GM23248 (cell line): ENCODE measurements at regions not wholly inside any gene's neighbourhood (a gene's known extent, or its start where the extent isn't known, plus 50 kb on each side); places are given as distances from the start of the nearest gene placed in this dataset.

Source experiments
- DNase-seq: peaks from one replicate; pipeline ENCODE4 v3.0.0-alpha.2; 2015
- H2AFZ ChIP-seq: fragments of 200-600 bp; sonication (generic); 2 replicates; pipeline ENCODE4 v1.6.1; 2016; ENCODE audit warnings: antibody characterized with exemption
- H3F3A ChIP-seq: fragments of 200-600 bp; sonication (generic); 2 replicates; pipeline ENCODE4 v1.6.1; 2016; ENCODE audit warnings: mild to moderate bottlenecking, antibody characterized with exemption, mixed run types; ENCODE audit not compliant: insufficient read depth
- H3K27ac ChIP-seq: fragments of 200-600 bp; sonication (generic); 2 replicates; pipeline ENCODE4 v1.5.1; 2016; ENCODE audit warnings: mild to moderate bottlenecking
- H3K27me3 ChIP-seq: fragments of 200-600 bp; sonication (generic); replicated peaks from 2 replicates; pipeline ENCODE4 v1.6.1; 2016; ENCODE audit warnings: mild to moderate bottlenecking; ENCODE audit not compliant: insufficient read depth
- H3K36me3 ChIP-seq: fragments of 200-600 bp; sonication (generic); 2 replicates; pipeline ENCODE4 v1.6.1; 2016; ENCODE audit warnings: low read depth, mild to moderate bottlenecking
- H3K4me1 ChIP-seq: fragments of 200-600 bp; sonication (generic); 2 replicates; pipeline ENCODE4 v1.6.1; 2016; ENCODE audit warnings: mild to moderate bottlenecking; ENCODE audit not compliant: insufficient read depth
- H3K4me2 ChIP-seq: fragments of 200-600 bp; sonication (generic); one replicate; pipeline ENCODE4 v1.6.1; 2016; ENCODE audit warnings: mild to moderate bottlenecking; ENCODE audit not compliant: unreplicated experiment
- H3K4me3 ChIP-seq: fragments of 200-600 bp; sonication (generic); 2 replicates; pipeline ENCODE4 v1.5.1; 2016; ENCODE audit warnings: mild to moderate bottlenecking
- H3K79me2 ChIP-seq: fragments of 200-600 bp; sonication (generic); 2 replicates; pipeline ENCODE4 v1.6.1; 2016; ENCODE audit warnings: mild to moderate bottlenecking; ENCODE audit not compliant: insufficient read depth
- H3K9ac ChIP-seq: fragments of 200-600 bp; sonication (generic); 2 replicates; pipeline ENCODE4 v1.6.1; 2016; ENCODE audit warnings: mild to moderate bottlenecking
- H3K9me2 ChIP-seq: fragments of 200-600 bp; sonication (generic); 2 replicates; pipeline ENCODE4 v1.6.1; 2016; ENCODE audit warnings: mixed run types, mild to moderate bottlenecking, moderate library complexity; ENCODE audit not compliant: insufficient read depth
- H3K9me3 ChIP-seq: fragments of 200-600 bp; sonication (generic); one replicate; pipeline ENCODE4 v1.6.1; 2017; ENCODE audit warnings: low read depth
- H4K20me1 ChIP-seq: fragments of 200-600 bp; sonication (generic); 2 replicates; pipeline ENCODE4 v1.6.0; 2016; ENCODE audit not compliant: insufficient read depth
- EZH2 ChIP-seq: fragments of 200-600 bp; sonication (generic); IDR thresholded peaks from 2 replicates; pipeline ENCODE4 v1.6.1; 2018; ENCODE audit warnings: antibody characterized with exemption, mild to moderate bottlenecking; ENCODE audit not compliant: insufficient read depth, poor library complexity, severe bottlenecking
- EZH2phosphoT487 ChIP-seq: fragments of 200-600 bp; sonication (generic); IDR thresholded peaks from 2 replicates; pipeline ENCODE4 v1.6.1; 2018; ENCODE audit warnings: antibody characterized with exemption, moderate library complexity, mild to moderate bottlenecking, low read depth; ENCODE audit not compliant: insufficient read depth
- WGBS, 2 experiments: methylation state at CpG; one replicate each; pipeline ENCODE4 v1.1.6; 2015 to 2017; ENCODE audit warnings: low lambda C conversion rate in 2 of 2, low coverage in 1 of 2; ENCODE audit errors: missing lambda C conversion rate in 2 of 2; 5-methylcytosine and 5-hydroxymethylcytosine counted together
- in situ Hi-C: fragments of 300-500 bp; cut with MboI; formaldehyde crosslinking; loops from 2 replicates; pipeline ENCODE4 v1.15.0; 2020

DNA sequence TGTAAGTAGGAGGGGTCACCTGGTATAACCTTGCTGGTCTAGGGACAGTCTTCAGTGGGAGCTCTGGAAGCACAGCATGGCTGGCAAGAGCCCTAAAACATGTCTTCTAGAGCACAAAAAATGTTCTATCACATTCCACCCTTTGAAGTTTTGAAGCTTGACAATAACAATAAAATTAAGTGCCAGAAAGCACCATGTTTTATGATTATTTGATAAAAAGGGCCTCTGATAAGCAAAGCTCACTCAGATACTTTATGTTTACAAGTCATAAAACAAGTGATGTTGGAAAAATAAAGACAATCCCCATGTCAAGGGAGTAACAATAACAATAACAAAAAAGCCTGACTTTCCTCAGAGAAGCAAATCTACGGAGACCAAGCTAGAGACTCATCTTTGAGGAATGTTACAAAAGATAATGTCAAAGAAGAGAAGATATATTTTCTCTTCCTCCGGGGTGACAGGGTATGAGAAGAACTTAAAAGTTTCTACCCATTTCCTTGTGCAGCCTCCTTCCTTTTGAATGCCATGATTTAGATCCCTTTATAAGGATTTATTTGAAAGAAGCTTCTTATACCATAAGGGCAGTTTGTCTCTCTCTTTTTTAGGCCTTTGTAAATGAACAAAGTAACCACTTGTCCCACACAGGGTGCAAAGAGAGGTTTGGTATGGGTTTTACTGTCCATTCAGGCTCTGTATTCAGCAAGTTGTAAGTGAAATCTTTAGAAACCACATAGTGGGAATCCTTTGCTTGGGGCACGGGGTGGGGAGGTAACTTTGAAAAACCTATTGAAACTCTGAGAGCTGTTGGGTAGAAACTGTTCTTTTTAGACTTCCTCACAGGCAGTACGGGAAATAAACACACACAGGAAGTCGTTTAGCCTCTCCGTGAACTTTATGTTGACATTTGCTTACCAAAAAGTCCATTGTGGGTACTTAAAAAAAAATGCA, 109.6 kb upstream of the RBMS3 start:
- Histone ChIP-seq H3K4me1 (peaks cover 13% of the 10 kb centered on the region), H3K27ac (no peak overlapping the region), H3K36me3 (no peaks in the 10 kb centered on the region), H3K9me2 (no peaks in the 10 kb centered on the region), H2AFZ (peak overlapping the region; percentile 46), H3K27me3 (no peaks in the 10 kb centered on the region), H3K4me2 (peak overlapping the region; percentile 17), H3F3A (no peaks in the 10 kb centered on the region; the same call in 1 of the 2 replicates), H4K20me1 (no peaks in the 10 kb centered on the region), H3K4me3 (no peak overlapping the region), H3K9ac (no peak overlapping the region), H3K9me3 (no peaks in the 10 kb centered on the region), H3K79me2 (no peaks in the 10 kb centered on the region)
- peak; percentile 44 for DNase-seq
- 46 to 51% methylated on average over 6 of the region's 6 CpGs for WGBS, 2 experiments
- in situ Hi-C loops = no loop called here
- TF ChIP-seq EZH2phosphoT487 (no peak), EZH2 (no peak)

DNA sequence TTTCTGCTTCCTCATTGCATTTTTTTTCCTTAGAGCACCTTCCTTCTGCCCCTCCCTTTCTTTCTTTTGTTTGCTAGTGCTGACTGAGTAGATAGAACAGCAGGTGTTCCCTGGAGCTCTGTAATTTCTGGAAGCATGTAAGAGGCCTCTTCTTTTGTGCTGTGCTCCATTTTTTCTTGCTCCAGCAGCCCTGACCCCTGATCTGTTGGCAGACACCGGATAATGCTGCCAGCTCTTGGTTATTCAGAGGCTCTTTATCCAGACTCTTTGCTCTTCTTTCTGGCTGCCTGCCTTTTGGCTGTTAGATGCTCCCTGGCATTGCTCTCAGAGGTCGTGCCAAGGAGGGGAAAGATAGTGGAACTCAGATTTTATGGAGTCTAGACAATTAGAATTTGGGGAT, 104.4 kb upstream of the RBMS3 start:
- no peak overlapping the region for H3K27ac ChIP-seq
- H3K79me2 ChIP-seq = no peaks in the 10 kb centered on the region
- no peaks in the 10 kb centered on the region for H3K36me3 ChIP-seq
- H3K9me2 ChIP-seq = no peaks in the 10 kb centered on the region
- no peaks in the 10 kb centered on the region for H4K20me1 ChIP-seq
- TF ChIP-seq EZH2phosphoT487 = no peak
- TF ChIP-seq EZH2 = no peak
- in situ Hi-C loops = no loop called here
- H3K27me3 ChIP-seq = no peaks in the 10 kb centered on the region
- no peak overlapping the region for H2AFZ ChIP-seq
- DNase-seq = no peak
- H3K9ac ChIP-seq = no peak overlapping the region
- no peaks in the 10 kb centered on the region for H3F3A ChIP-seq
- WGBS, 2 experiments = 58 to 72% methylated on average over 2 of the region's 2 CpGs
- no peak overlapping the region for H3K4me2 ChIP-seq
- no peak overlapping the region for H3K4me3 ChIP-seq
- H3K4me1 ChIP-seq = peaks cover 1% of the 10 kb centered on the region
- H3K9me3 ChIP-seq = no peaks in the 10 kb centered on the region

DNA sequence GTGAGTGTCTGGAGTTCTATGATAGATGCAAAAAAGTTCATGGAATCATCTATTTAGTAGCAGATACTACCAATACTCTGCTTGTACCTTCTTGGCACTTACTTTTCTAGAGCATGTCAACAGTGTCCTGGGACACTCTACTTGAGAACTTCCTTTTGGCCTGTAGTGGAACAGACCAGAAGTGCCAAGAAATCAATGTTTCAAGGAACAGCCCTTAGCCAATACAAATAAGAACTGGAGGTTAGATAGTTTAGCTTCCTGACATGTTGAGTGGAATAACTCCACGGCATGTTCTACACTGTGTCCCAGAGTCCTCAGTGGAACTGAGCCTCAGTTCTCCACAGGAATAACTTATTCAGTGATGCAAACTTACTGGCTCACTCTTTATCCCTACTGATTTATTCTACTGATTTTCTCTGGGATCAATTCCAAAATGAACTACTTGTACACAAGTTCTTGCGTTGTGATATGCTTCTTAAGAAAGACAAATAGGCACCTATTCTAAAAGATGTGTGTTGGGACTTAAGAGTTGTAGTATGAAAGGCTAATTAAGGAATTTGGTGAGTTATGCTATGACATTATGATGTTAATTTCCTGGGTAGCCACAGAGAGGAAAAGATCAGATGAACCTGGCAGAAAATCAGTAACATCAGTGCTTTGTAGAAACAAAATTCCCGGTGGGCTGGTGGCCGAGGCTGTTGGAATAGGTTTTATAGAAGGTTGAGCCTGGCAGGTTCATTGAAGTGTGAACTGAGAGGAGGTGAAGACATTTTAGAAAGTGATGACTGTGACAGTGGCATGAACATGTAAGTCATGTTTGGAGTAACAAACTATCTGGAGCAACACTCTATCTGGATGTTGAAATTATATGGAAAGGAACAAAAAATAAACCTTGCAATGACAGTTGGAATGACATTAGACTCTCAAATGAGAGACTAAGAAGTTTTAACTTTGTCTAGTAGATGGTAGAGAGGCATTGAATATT, 101.8 kb upstream of the RBMS3 start:
- TF ChIP-seq EZH2 (no peak), EZH2phosphoT487 (no peak)
- Histone ChIP-seq H3K36me3 (no peaks in the 10 kb centered on the region), H3K4me3 (no peak overlapping the region), H3F3A (peaks cover 12% of the 10 kb centered on the region), H3K9me3 (no peaks in the 10 kb centered on the region), H3K9me2 (no peaks in the 10 kb centered on the region), H3K79me2 (no peaks in the 10 kb centered on the region), H3K27me3 (no peaks in the 10 kb centered on the region), H3K4me1 (peaks cover 14% of the 10 kb centered on the region), H3K4me2 (no peak overlapping the region), H3K27ac (no peak overlapping the region), H4K20me1 (no peaks in the 10 kb centered on the region), H2AFZ (no peak overlapping the region), H3K9ac (no peak overlapping the region)
- WGBS, 2 experiments = 77 to 85% methylated on average over 4 of the region's 4 CpGs
- in situ Hi-C loops = no loop called here
- DNase-seq = no peak

DNA sequence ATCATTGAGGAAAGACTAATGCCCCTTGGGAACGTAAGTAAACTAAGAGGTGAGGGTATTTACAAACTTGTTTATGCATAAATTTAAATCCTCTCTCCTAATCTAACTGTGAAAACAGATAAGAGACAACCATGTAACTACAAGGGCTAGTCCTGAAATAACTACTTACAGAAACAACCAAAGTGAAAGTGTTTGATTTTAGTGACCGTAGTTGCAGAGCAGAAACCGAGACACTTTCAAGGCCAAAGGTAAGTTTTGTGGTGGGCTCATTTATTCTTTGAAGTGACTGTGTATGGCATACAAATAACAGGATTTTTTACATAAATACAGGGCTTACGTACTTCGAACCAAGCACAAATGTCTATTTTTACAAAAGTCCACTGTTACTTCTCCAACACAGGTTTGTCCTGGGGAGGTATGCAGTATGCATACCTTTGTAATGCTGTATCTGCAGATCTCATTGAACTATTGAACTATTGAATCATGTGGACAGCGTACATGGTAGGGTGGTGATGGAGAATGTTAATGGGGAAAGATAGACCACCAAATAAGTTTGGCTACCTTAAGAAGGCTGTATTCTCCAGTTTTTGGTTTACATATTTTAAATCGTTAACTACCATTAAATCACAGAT, 99.6 kb upstream of the RBMS3 start:
- Histone ChIP-seq H3K4me1 (peaks cover 34% of the 10 kb centered on the region), H3K4me3 (no peak overlapping the region)

More for the DNA sequence above, 99.6 kb upstream of the RBMS3 start:
- Histone ChIP-seq H3K27ac (no peak overlapping the region), H3K9ac (no peak overlapping the region), H3K27me3 (no peaks in the 10 kb centered on the region), H3K4me2 (no peak overlapping the region), H3K9me3 (no peaks in the 10 kb centered on the region), H3K36me3 (no peaks in the 10 kb centered on the region), H4K20me1 (no peaks in the 10 kb centered on the region), H3K79me2 (no peaks in the 10 kb centered on the region), H3K9me2 (no peaks in the 10 kb centered on the region), H3F3A (peaks cover 32% of the 10 kb centered on the region), H2AFZ (no peak overlapping the region)
- TF ChIP-seq EZH2phosphoT487 (no peak), EZH2 (no peak)
- 96 to 98% methylated on average over 7 of the region's 7 CpGs for WGBS, 2 experiments
- DNase-seq = no peak
- in situ Hi-C loops = no loop called here
